ENCODE measurements at regions not wholly inside any gene's neighbourhood (a gene's known extent, or its start where the extent isn't known, plus 50 kb on each side); places are given as distances from the start of the nearest gene placed in this dataset.

DNA sequence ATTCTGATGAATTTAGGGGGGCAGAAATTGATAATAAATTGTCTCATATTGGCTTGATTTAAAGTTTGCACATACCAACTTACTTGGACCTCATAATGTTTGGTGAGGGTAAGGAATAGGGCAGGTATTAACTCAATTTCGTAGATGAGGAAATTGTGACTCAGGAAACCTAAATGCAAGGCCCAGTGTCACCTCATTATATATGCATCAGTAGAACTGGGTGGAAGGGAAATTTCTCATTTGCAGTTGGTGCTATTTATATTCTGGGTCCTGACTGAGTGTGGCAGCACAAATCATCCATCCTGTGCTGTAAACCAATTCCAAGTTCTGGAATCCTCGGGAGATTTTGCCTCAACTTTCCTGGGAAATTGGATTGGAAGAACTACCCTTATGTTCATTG is 103.0 kb downstream of the SPATA31D1 start:
- TF ChIP-seq, protein P1, sequence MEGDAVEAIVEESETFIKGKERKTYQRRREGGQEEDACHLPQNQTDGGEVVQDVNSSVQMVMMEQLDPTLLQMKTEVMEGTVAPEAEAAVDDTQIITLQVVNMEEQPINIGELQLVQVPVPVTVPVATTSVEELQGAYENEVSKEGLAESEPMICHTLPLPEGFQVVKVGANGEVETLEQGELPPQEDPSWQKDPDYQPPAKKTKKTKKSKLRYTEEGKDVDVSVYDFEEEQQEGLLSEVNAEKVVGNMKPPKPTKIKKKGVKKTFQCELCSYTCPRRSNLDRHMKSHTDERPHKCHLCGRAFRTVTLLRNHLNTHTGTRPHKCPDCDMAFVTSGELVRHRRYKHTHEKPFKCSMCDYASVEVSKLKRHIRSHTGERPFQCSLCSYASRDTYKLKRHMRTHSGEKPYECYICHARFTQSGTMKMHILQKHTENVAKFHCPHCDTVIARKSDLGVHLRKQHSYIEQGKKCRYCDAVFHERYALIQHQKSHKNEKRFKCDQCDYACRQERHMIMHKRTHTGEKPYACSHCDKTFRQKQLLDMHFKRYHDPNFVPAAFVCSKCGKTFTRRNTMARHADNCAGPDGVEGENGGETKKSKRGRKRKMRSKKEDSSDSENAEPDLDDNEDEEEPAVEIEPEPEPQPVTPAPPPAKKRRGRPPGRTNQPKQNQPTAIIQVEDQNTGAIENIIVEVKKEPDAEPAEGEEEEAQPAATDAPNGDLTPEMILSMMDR (IDR thresholded peaks at IDR 0.05; ENCODE audit: insufficient read depth, low read length, poor library complexity, severe bottlenecking): no peak
- TF ChIP-seq EZH2phosphoT487 (conservative IDR thresholded peaks at IDR 0.05; ENCODE audit: low read length): no peak
